OCI-LY1 (cell line): ENCODE measurements at regions not wholly inside any gene's neighbourhood (a gene's known extent, or its start where the extent isn't known, plus 50 kb on each side); places are given as distances from the start of the nearest gene placed in this dataset.

ENCODE experiments used
- EZH2 ChIP-seq: fragments of 200-600 bp; sonication (generic), shearing (Covaris generic); IDR thresholded peaks from 2 replicates; pipeline ENCODE4 v1.8.0; 2017; ENCODE audit warnings: borderline replicate concordance, mixed run types, mild to moderate bottlenecking, antibody characterized with exemption, low read length, moderate library complexity, mixed read lengths
- TF ChIP-seq, protein P1 (sequence below): fragments of 200-600 bp; sonication (generic), shearing (Covaris generic); IDR thresholded peaks from 2 replicates; pipeline ENCODE4 v1.5.1; 2017; ENCODE audit warnings: mild to moderate bottlenecking, antibody characterized with exemption, low read length, moderate library complexity, mixed read lengths

DNA sequence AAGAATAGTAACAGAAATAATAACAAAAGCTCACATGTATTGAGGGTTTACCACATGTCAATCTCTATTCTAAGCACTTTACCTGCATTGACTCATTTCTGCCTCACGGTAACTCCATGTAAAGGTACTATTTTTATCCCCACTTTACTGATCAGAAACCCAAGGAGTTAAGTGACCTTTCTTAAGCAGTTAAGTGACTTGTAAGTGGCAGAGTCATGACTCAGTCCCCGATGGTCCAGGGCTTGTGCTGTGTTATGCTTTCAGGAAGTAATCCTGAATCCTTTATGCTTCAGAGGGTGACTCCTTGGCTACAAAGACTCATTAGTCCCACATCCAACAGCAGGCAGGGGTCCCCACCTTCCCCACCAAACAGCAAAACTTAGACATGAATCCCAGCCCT is 66.5 kb downstream of the MRM1 start:
- no peak for TF ChIP-seq EZH2
- TF ChIP-seq, protein P1, sequence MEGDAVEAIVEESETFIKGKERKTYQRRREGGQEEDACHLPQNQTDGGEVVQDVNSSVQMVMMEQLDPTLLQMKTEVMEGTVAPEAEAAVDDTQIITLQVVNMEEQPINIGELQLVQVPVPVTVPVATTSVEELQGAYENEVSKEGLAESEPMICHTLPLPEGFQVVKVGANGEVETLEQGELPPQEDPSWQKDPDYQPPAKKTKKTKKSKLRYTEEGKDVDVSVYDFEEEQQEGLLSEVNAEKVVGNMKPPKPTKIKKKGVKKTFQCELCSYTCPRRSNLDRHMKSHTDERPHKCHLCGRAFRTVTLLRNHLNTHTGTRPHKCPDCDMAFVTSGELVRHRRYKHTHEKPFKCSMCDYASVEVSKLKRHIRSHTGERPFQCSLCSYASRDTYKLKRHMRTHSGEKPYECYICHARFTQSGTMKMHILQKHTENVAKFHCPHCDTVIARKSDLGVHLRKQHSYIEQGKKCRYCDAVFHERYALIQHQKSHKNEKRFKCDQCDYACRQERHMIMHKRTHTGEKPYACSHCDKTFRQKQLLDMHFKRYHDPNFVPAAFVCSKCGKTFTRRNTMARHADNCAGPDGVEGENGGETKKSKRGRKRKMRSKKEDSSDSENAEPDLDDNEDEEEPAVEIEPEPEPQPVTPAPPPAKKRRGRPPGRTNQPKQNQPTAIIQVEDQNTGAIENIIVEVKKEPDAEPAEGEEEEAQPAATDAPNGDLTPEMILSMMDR = no peak
